ENCODE measurements at regions not wholly inside any gene's neighbourhood (a gene's known extent, or its start where the extent isn't known, plus 50 kb on each side); places are given as distances from the start of the nearest gene placed in this dataset.

DNA sequence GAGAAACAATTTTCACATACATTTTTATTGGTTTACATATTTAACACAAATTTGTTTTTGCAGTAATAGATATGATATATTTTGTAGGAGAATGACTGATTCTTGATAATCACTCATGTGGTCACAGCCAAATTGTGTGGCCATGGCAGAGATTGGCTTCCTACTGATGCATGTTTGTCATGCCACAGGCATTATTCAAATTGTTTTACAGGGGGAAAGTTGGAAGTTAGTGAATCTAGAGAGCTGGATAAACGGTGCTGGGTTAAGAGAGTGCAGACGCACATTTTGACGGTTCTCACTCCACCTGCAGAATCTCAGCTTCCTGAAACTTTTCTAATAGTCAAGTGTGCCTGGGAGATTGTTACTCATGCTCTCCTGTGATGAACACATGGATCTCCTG is 91.1 kb upstream of the FBN2 start:
- TF ChIP-seq, protein P1, sequence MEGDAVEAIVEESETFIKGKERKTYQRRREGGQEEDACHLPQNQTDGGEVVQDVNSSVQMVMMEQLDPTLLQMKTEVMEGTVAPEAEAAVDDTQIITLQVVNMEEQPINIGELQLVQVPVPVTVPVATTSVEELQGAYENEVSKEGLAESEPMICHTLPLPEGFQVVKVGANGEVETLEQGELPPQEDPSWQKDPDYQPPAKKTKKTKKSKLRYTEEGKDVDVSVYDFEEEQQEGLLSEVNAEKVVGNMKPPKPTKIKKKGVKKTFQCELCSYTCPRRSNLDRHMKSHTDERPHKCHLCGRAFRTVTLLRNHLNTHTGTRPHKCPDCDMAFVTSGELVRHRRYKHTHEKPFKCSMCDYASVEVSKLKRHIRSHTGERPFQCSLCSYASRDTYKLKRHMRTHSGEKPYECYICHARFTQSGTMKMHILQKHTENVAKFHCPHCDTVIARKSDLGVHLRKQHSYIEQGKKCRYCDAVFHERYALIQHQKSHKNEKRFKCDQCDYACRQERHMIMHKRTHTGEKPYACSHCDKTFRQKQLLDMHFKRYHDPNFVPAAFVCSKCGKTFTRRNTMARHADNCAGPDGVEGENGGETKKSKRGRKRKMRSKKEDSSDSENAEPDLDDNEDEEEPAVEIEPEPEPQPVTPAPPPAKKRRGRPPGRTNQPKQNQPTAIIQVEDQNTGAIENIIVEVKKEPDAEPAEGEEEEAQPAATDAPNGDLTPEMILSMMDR (IDR thresholded peaks at IDR 0.05): no peak
- TF ChIP-seq POLR2A (IDR thresholded peaks at IDR 0.05): no peak

Measured in thyroid gland (tissue), 4 donors.